Thyroid gland (tissue), 4 donors: ENCODE measurements at regions not wholly inside any gene's neighbourhood (a gene's known extent, or its start where the extent isn't known, plus 50 kb on each side); places are given as distances from the start of the nearest gene placed in this dataset.

Experiments
- CTCF ChIP-seq, 6 experiments: fragments of 200-600 bp in 3 of 6; fragments of 450-650 bp in 3 of 6; sonication (generic) in 3 of 6; IDR thresholded peaks; one replicate each; pipeline ENCODE4 v1.5.1; 2016 to 2019; ENCODE audit warnings: antibody characterized with exemption in 6 of 6, mild to moderate bottlenecking in 2 of 6, inconsistent platforms in 1 of 6, moderate library complexity in 1 of 6
- POLR2A ChIP-seq, 2 donors: fragments of 450-650 bp; IDR thresholded peaks; one replicate each; pipeline ENCODE4 v1.6.1; 2017; ENCODE audit warnings: antibody characterized with exemption in 2 of 2, mild to moderate bottlenecking in 2 of 2, moderate library complexity in 1 of 2

GRCh38 chr5:15131909-15132308 lies 260.3 kb upstream of the ANKH start:
- TF ChIP-seq CTCF (IDR thresholded peaks at IDR 0.05), result no peak
- no peak for TF ChIP-seq POLR2A (IDR thresholded peaks at IDR 0.05)
